NB4 (cell line): ENCODE measurements at regions not wholly inside any gene's neighbourhood (a gene's known extent, or its start where the extent isn't known, plus 50 kb on each side); places are given as distances from the start of the nearest gene placed in this dataset.
"Not testable (repeated sequence)": the region's sequence is repeated elsewhere in the genome, so short reads cannot be mapped to it uniquely, and the experiment has no call there.

Experiments used
- DNase-seq: peaks from one replicate; pipeline ENCODE4 v3.0.0; 2010; ENCODE audit warnings: low read depth
- H3K4me3 ChIP-seq: one replicate; pipeline ENCODE4 v1.5.1; 2011; ENCODE audit warnings: mild to moderate bottlenecking, low read depth, low read length, moderate library complexity
- CTCF ChIP-seq: IDR thresholded peaks from one replicate; pipeline ENCODE4 v1.5.1; 2012; ENCODE audit warnings: low read depth, low read length
- MAX ChIP-seq: IDR thresholded peaks from 2 replicates; pipeline ENCODE4 v1.6.1; 2011; ENCODE audit warnings: low read depth, low read length
- MYC ChIP-seq: IDR thresholded peaks from 2 replicates; pipeline ENCODE4 v1.6.1; 2011; ENCODE audit warnings: low read depth, low read length
- POLR2A ChIP-seq: IDR thresholded peaks from 2 replicates; pipeline ENCODE4 v1.6.1; 2011; ENCODE audit warnings: mild to moderate bottlenecking; ENCODE audit not compliant: insufficient read length; ENCODE audit errors: extremely low read depth

- H3K4me3 ChIP-seq, result no peak overlapping the region
- TF ChIP-seq MAX (no peak), MYC (no peak), CTCF (no peak), POLR2A (no peak)
- DNase-seq, result no peak
Observed at GRCh38 chr1:194442901-194443575, 1256.6 kb upstream of the B3GALT2 start.

GRCh38 chr1:194437135-194437534 lies 1250.7 kb upstream of the B3GALT2 start:
- no peak for DNase-seq
- no peak overlapping the region for H3K4me3 ChIP-seq
- no peak for TF ChIP-seq MYC
- no peak for TF ChIP-seq CTCF
- no peak for TF ChIP-seq MAX
- TF ChIP-seq POLR2A, result no peak

GRCh38 chr1:194431121-194431520 lies 1244.7 kb upstream of the B3GALT2 start:
- no peak for DNase-seq
- H3K4me3 ChIP-seq, result no peak overlapping the region
- TF ChIP-seq POLR2A (no peak), CTCF (no peak), MAX (no peak), MYC (no peak)

- H3K4me3 ChIP-seq, result no peak overlapping the region
- no peak for TF ChIP-seq CTCF
- no peak for TF ChIP-seq MYC
- TF ChIP-seq MAX, result no peak
- TF ChIP-seq POLR2A, result no peak
- no peak for DNase-seq
Observed at GRCh38 chr1:194420706-194421105, 1234.3 kb upstream of the B3GALT2 start.

- H3K4me3 ChIP-seq, result no peak overlapping the region
- TF ChIP-seq MAX (no peak), POLR2A (no peak)
- DNase-seq, result no peak
Observed at GRCh38 chr1:194419721-194420120, 1233.3 kb upstream of the B3GALT2 start.

- TF ChIP-seq POLR2A (no peak), MAX (no peak), CTCF (no peak), MYC (no peak)
- no peak for DNase-seq
- H3K4me3 ChIP-seq, result no peak overlapping the region
Observed at GRCh38 chr1:194410756-194411155, 1224.3 kb upstream of the B3GALT2 start.

GRCh38 chr1:194407238-194407637 lies 1220.8 kb upstream of the B3GALT2 start:
- not testable (repeated sequence) for DNase-seq, H3K4me3 ChIP-seq
